GM23338 (cell line): ENCODE measurements at regions not wholly inside any gene's neighbourhood (a gene's known extent, or its start where the extent isn't known, plus 50 kb on each side); places are given as distances from the start of the nearest gene placed in this dataset.

Experiments
- ATAC-seq: fragments of 200-7000 bp; cut with Tn5 transposase; 3 replicates; pipeline ENCODE4 v1.9.1; 2020
- DNase-seq: peaks from one replicate; pipeline ENCODE4 v3.0.0-alpha.2; 2015; ENCODE audit warnings: low spot score
- H2AFZ ChIP-seq: fragments of 200-600 bp; sonication (generic); 2 replicates; pipeline ENCODE4 v1.8.0; 2016; ENCODE audit warnings: antibody characterized with exemption, mild to moderate bottlenecking, moderate library complexity
- H3F3A ChIP-seq: fragments of 200-600 bp; sonication (generic); replicated peaks from 2 replicates; pipeline ENCODE4 v1.8.0; 2017; ENCODE audit warnings: antibody characterized with exemption, mixed run types, low read depth
- H3K27ac ChIP-seq: fragments of 200-600 bp; sonication (generic); 2 replicates; pipeline ENCODE4 v1.6.1; 2016; ENCODE audit warnings: low read depth
- H3K27me3 ChIP-seq: fragments of 200-600 bp; sonication (generic); 2 replicates; pipeline ENCODE4 v1.8.0; 2016; ENCODE audit warnings: mild to moderate bottlenecking, mixed run types, moderate library complexity; ENCODE audit not compliant: insufficient read depth
- H3K36me3 ChIP-seq: fragments of 200-600 bp; sonication (generic); 2 replicates; pipeline ENCODE4 v1.8.0; 2016; ENCODE audit warnings: mild to moderate bottlenecking; ENCODE audit not compliant: insufficient read depth
- H3K4me1 ChIP-seq: fragments of 200-600 bp; sonication (generic); 2 replicates; pipeline ENCODE4 v1.8.0; 2016; ENCODE audit warnings: mild to moderate bottlenecking, moderate library complexity; ENCODE audit not compliant: insufficient read depth
- H3K4me2 ChIP-seq: fragments of 200-600 bp; sonication (generic); 2 replicates; pipeline ENCODE4 v1.7.1; 2017; ENCODE audit warnings: mixed run types
- H3K4me3 ChIP-seq: fragments of 200-600 bp; sonication (generic); 2 replicates; pipeline ENCODE4 v1.6.1; 2016; ENCODE audit warnings: mixed run types
- H3K79me2 ChIP-seq: fragments of 200-600 bp; sonication (generic); replicated peaks from 2 replicates; pipeline ENCODE4 v1.8.0; 2017; ENCODE audit warnings: mild to moderate bottlenecking; ENCODE audit not compliant: insufficient read depth
- H3K9me2 ChIP-seq: fragments of 200-600 bp; sonication (generic); 2 replicates; pipeline ENCODE4 v1.8.0; 2017; ENCODE audit not compliant: insufficient read depth
- H4K20me1 ChIP-seq: fragments of 200-600 bp; sonication (generic); replicated peaks from 2 replicates; pipeline ENCODE4 v1.8.0; 2017; ENCODE audit warnings: mild to moderate bottlenecking; ENCODE audit not compliant: insufficient read depth
- H3K27ac Mint-ChIP-seq: 2 replicates; pipeline ENCODE4 v1.8.0; 2020; ENCODE audit warnings: inconsistent platforms, mild to moderate bottlenecking, moderate library complexity, mixed read lengths
- H3K27me3 Mint-ChIP-seq: 3 replicates; pipeline ENCODE4 v1.8.0; 2022; ENCODE audit warnings: low read depth, mild to moderate bottlenecking, moderate library complexity, mixed read lengths, inconsistent platforms; ENCODE audit not compliant: insufficient read depth, poor library complexity
- H3K36me3 Mint-ChIP-seq: 3 replicates; pipeline ENCODE4 v1.8.0; 2021; ENCODE audit warnings: low read depth, mild to moderate bottlenecking, inconsistent platforms, moderate library complexity, mixed read lengths
- H3K4me1 Mint-ChIP-seq: 3 replicates; pipeline ENCODE4 v1.8.0; 2020; ENCODE audit warnings: mild to moderate bottlenecking, inconsistent platforms, mixed read lengths
- H3K4me3 Mint-ChIP-seq: 3 replicates; pipeline ENCODE4 v1.8.0; 2021; ENCODE audit warnings: moderate library complexity, mild to moderate bottlenecking, inconsistent platforms, mixed read lengths
- H3K9me3 Mint-ChIP-seq: 3 replicates; pipeline ENCODE4 v1.8.0; 2020; ENCODE audit warnings: moderate library complexity, mild to moderate bottlenecking, inconsistent platforms, mixed read lengths
- CREB1 ChIP-seq: fragments of 250-450 bp; sonication (Bioruptor Pico); IDR thresholded peaks from 2 replicates; pipeline ENCODE4 v1.5.0; 2020; ENCODE audit warnings: low read depth, mild to moderate bottlenecking, moderate library complexity
- CTCF ChIP-seq, 2 experiments: fragments of 200-600 bp in 1 of 2; sonication (generic) in 1 of 2; conservative IDR thresholded peaks; 2 replicates each; pipeline versions ENCODE4 v1.5.1 to v1.6.1; 2016 to 2017; ENCODE audit warnings: antibody characterized with exemption in 2 of 2, low read depth in 2 of 2, mild to moderate bottlenecking in 2 of 2, moderate library complexity in 1 of 2
- ETS1 ChIP-seq: IDR thresholded peaks from 2 replicates; pipeline ENCODE4 v1.6.1; 2016; ENCODE audit warnings: antibody characterized with exemption
- EZH2 ChIP-seq: fragments of 200-600 bp; sonication (generic); IDR thresholded peaks from one replicate; pipeline ENCODE4 v1.8.0; 2017; ENCODE audit warnings: antibody characterized with exemption, mild to moderate bottlenecking, low read depth; ENCODE audit not compliant: unreplicated experiment
- EZH2phosphoT487 ChIP-seq: fragments of 200-600 bp; sonication (generic); IDR thresholded peaks from one replicate; pipeline ENCODE4 v1.8.1; 2018; ENCODE audit warnings: antibody characterized with exemption; ENCODE audit not compliant: unreplicated experiment
- JUNB ChIP-seq: IDR thresholded peaks from one replicate; pipeline ENCODE4 v1.6.1; 2016; ENCODE audit warnings: antibody characterized with exemption; ENCODE audit not compliant: unreplicated experiment
- NANOG ChIP-seq: IDR thresholded peaks from 2 replicates; pipeline ENCODE4 v1.6.1; 2016; ENCODE audit warnings: antibody characterized with exemption, borderline replicate concordance
- POLR2AphosphoS5 ChIP-seq: IDR thresholded peaks from 2 replicates; pipeline ENCODE4 v1.6.1; 2016; ENCODE audit warnings: antibody characterized with exemption, low read depth
- REST ChIP-seq: IDR thresholded peaks from one replicate; pipeline ENCODE4 v1.6.1; 2018; ENCODE audit warnings: antibody characterized with exemption; ENCODE audit not compliant: unreplicated experiment
- STAT1 ChIP-seq: IDR thresholded peaks from one replicate; pipeline ENCODE4 v1.6.1; 2016; ENCODE audit warnings: antibody characterized with exemption; ENCODE audit not compliant: unreplicated experiment
- ZNF114 ChIP-seq: fragments of 250-450 bp; sonication (Bioruptor Pico); IDR thresholded peaks from 2 replicates; pipeline ENCODE4 v1.5.0; 2020; ENCODE audit warnings: mild to moderate bottlenecking, moderate library complexity
- ZNF331 ChIP-seq: fragments of 250-450 bp; sonication (Bioruptor Pico); IDR thresholded peaks from 2 replicates; pipeline ENCODE4 v1.5.0; 2020; ENCODE audit warnings: low read depth, mild to moderate bottlenecking, moderate library complexity

DNA sequence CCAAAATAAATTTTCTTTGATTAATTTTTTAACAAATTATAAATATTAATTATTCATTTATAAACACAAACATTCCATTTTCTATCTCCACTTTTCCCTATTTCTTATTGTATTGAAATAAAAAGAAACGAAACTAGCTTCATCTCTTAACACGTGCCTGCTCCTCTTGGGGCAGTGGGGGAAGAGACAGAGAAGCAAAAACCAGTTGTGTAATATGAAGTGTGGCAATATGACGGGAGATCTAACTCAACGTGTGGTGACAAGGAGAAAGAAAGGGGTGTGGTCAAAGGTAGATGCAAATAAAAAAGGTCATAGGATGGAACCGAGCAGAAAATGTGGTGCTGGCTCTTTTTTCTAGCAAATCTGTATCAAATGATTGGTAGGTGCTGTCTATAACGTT, 106.9 kb upstream of the SLC8A1 start:
- no peak overlapping the region for H3K4me3 ChIP-seq
- H2AFZ ChIP-seq = no peak overlapping the region; the same call in 1 of the 2 replicates
- ATAC-seq (no peak), DNase-seq (no peak)
- no peaks in the 10 kb centered on the region for H3K36me3 ChIP-seq
- H3F3A ChIP-seq = no peaks in the 10 kb centered on the region
- H3K79me2 ChIP-seq = no peaks in the 10 kb centered on the region
- H3K27me3 ChIP-seq = no peaks in the 10 kb centered on the region
- no peak overlapping the region for H3K4me2 ChIP-seq
- Mint-ChIP-seq H3K4me1 (peaks cover 3% of the 10 kb centered on the region; the same call in 2 of the 3 replicates), H3K9me3 (no peaks in the 10 kb centered on the region), H3K27me3 (no peaks in the 10 kb centered on the region), H3K36me3 (no peaks in the 10 kb centered on the region), H3K4me3 (no peak overlapping the region), H3K27ac (no peak overlapping the region)
- no peak overlapping the region for H3K27ac ChIP-seq
- H3K9me2 ChIP-seq = no peaks in the 10 kb centered on the region
- H4K20me1 ChIP-seq = no peaks in the 10 kb centered on the region
- H3K4me1 ChIP-seq = no peaks in the 10 kb centered on the region
- TF ChIP-seq EZH2phosphoT487 = no peak
- TF ChIP-seq REST = no peak
- no peak for TF ChIP-seq ETS1
- no peak for TF ChIP-seq EZH2
- no peak for TF ChIP-seq ZNF331 (CRISPR knock-in tag)
- no peak for TF ChIP-seq NANOG

DNA sequence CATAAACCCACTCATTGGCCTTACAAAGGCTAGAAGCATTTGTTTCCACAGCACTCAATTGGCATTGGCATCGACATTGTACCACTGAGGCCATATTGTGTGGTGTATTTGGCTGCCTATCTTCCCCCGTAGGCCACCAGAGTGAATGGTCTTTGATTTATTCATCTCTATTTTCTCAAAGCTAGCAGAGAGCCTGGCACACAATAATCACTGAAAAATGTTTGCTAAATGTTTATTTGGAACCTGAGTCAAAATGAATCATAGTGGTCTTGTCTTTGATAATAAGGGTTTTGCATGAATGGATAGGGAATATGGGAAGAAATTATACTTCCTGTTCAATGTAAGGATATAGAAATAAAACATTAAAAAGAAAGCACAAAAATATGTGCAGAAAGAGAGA, 107.3 kb upstream of the SLC8A1 start:
- no peak overlapping the region for H3K27ac Mint-ChIP-seq
- no peaks in the 10 kb centered on the region for H3K36me3 Mint-ChIP-seq
- H3K4me3 Mint-ChIP-seq = no peak overlapping the region
- Histone ChIP-seq H2AFZ (no peak overlapping the region; the same call in 1 of the 2 replicates), H3K4me2 (no peak overlapping the region), H4K20me1 (no peaks in the 10 kb centered on the region), H3K36me3 (no peaks in the 10 kb centered on the region), H3K4me3 (no peak overlapping the region), H3K4me1 (no peaks in the 10 kb centered on the region), H3K79me2 (no peaks in the 10 kb centered on the region), H3K9me2 (no peaks in the 10 kb centered on the region), H3F3A (no peaks in the 10 kb centered on the region), H3K27me3 (no peaks in the 10 kb centered on the region), H3K27ac (no peak overlapping the region)
- no peaks in the 10 kb centered on the region for H3K27me3 Mint-ChIP-seq
- no peak for DNase-seq
- peaks cover 3% of the 10 kb centered on the region; the same call in 2 of the 3 replicates for H3K4me1 Mint-ChIP-seq
- H3K9me3 Mint-ChIP-seq = no peaks in the 10 kb centered on the region
- ATAC-seq = no peak
- TF ChIP-seq CTCF (conservative IDR thresholded peaks at IDR 0.05; ENCODE audit: low read depth in 2 of 2) = no peak
- no peak for TF ChIP-seq POLR2AphosphoS5
- TF ChIP-seq NANOG = no peak
- TF ChIP-seq ZNF114 = no peak
- no peak for TF ChIP-seq STAT1
- TF ChIP-seq JUNB = no peak
- TF ChIP-seq EZH2phosphoT487 = no peak
- no peak for TF ChIP-seq ETS1
- TF ChIP-seq CREB1 (CRISPR knock-in tag) = no peak
